Endodermal cell (in vitro differentiated cells): ENCODE measurements at regions not wholly inside any gene's neighbourhood (a gene's known extent, or its start where the extent isn't known, plus 50 kb on each side); places are given as distances from the start of the nearest gene placed in this dataset.

Experiments used
- DNase-seq: peaks from one replicate; pipeline ENCODE4 v3.0.0-alpha.2; 2017
- H3K27ac ChIP-seq: 2 replicates; pipeline ENCODE4 v1.5.1; 2013; ENCODE audit warnings: mild to moderate bottlenecking, low read depth, low read length, moderate library complexity
- H3K27me3 ChIP-seq: 2 replicates; pipeline ENCODE4 v1.6.1; 2013; ENCODE audit warnings: mild to moderate bottlenecking, low read length, moderate library complexity; ENCODE audit not compliant: insufficient read depth, control insufficient read depth, poor library complexity, severe bottlenecking
- H3K36me3 ChIP-seq: 2 replicates; pipeline ENCODE4 v1.7.0; 2013; ENCODE audit warnings: mild to moderate bottlenecking, low read length, moderate library complexity; ENCODE audit not compliant: control insufficient read depth, insufficient read depth
- H3K4me1 ChIP-seq: one replicate; pipeline ENCODE4 v1.7.0; 2013; ENCODE audit warnings: low read length; ENCODE audit not compliant: control insufficient read depth, insufficient read depth
- H3K4me3 ChIP-seq: 2 replicates; pipeline ENCODE4 v1.5.1; 2013; ENCODE audit warnings: mild to moderate bottlenecking, low read length, moderate library complexity
- H3K9ac ChIP-seq: 2 replicates; pipeline ENCODE4 v1.6.1; 2013; ENCODE audit warnings: mild to moderate bottlenecking, low read length, moderate library complexity; ENCODE audit not compliant: poor library complexity, severe bottlenecking; ENCODE audit errors: extremely low read depth
- H3K9me3 ChIP-seq: 2 replicates; pipeline ENCODE4 v1.6.1; 2013; ENCODE audit warnings: mild to moderate bottlenecking, low read length, moderate library complexity; ENCODE audit not compliant: control insufficient read depth
- H3K27ac Mint-ChIP-seq: 2 replicates; pipeline ENCODE4 v1.8.0; 2020; ENCODE audit warnings: mixed read lengths
- H3K27me3 Mint-ChIP-seq: 2 replicates; pipeline ENCODE4 v1.8.0; 2021; ENCODE audit warnings: mild to moderate bottlenecking, mixed read lengths; ENCODE audit not compliant: insufficient read depth
- H3K36me3 Mint-ChIP-seq: 2 replicates; pipeline ENCODE4 v1.8.0; 2020; ENCODE audit warnings: low read depth, mixed read lengths
- H3K4me1 Mint-ChIP-seq: 2 replicates; pipeline ENCODE4 v1.8.0; 2020; ENCODE audit warnings: mixed read lengths
- H3K4me3 Mint-ChIP-seq: 2 replicates; pipeline ENCODE4 v1.8.0; 2020; ENCODE audit warnings: mild to moderate bottlenecking, moderate library complexity, mixed read lengths
- H3K9me3 Mint-ChIP-seq: 2 replicates; pipeline ENCODE4 v1.8.0; 2020; ENCODE audit warnings: mild to moderate bottlenecking, mixed read lengths
- CTCF ChIP-seq: fragments of 200-600 bp; sonication (generic); conservative IDR thresholded peaks from 2 replicates; pipeline ENCODE4 v1.5.0; 2021; ENCODE audit warnings: antibody characterized with exemption, mild to moderate bottlenecking
- WGBS, 2 experiments: methylation state at CpG; one replicate each; pipeline versions ENCODE4 v1.1.5 to v1.1.7; 2013; ENCODE audit warnings: missing lambda C conversion rate in 2 of 2, mixed read lengths in 1 of 2; ENCODE audit not compliant: insufficient coverage in 1 of 2, insufficient read length in 1 of 2; 5-methylcytosine and 5-hydroxymethylcytosine counted together

- Mint-ChIP-seq H3K4me3 (no peak overlapping the region), H3K27ac (no peak overlapping the region), H3K4me1 (peaks cover 3% of the 10 kb centered on the region), H3K9me3 (no peaks in the 10 kb centered on the region), H3K27me3 (no peaks in the 10 kb centered on the region), H3K36me3 (no peaks in the 10 kb centered on the region)
- Histone ChIP-seq H3K9me3 (no peaks in the 10 kb centered on the region), H3K4me1 (no peaks in the 10 kb centered on the region), H3K4me3 (no peak overlapping the region), H3K9ac (no peak overlapping the region), H3K36me3 (no peaks in the 10 kb centered on the region), H3K27ac (no peak overlapping the region), H3K27me3 (no peaks in the 10 kb centered on the region)
- no peak for DNase-seq
- 100% methylated on average over 1 of the region's 1 CpG; no CpG with 5 or more reads in 1 of the 2 experiments for WGBS, 2 experiments
- TF ChIP-seq CTCF = no peak
Observed at GRCh38 chr12:66903782-66904396, 225.0 kb upstream of the GRIP1 start.

GRCh38 chr12:66905201-66905600, 226.3 kb upstream of the GRIP1 start:
- H3K36me3 ChIP-seq = no peaks in the 10 kb centered on the region
- no peaks in the 10 kb centered on the region for H3K9me3 ChIP-seq
- H3K4me1 ChIP-seq = no peaks in the 10 kb centered on the region
- no peak overlapping the region for H3K9ac ChIP-seq
- no peak for DNase-seq
- H3K27ac ChIP-seq = no peak overlapping the region
- Mint-ChIP-seq H3K4me3 (no peak overlapping the region), H3K27ac (no peak overlapping the region), H3K9me3 (no peaks in the 10 kb centered on the region), H3K36me3 (no peaks in the 10 kb centered on the region), H3K4me1 (no peaks in the 10 kb centered on the region), H3K27me3 (no peaks in the 10 kb centered on the region)
- no peaks in the 10 kb centered on the region for H3K27me3 ChIP-seq
- no peak overlapping the region for H3K4me3 ChIP-seq
- TF ChIP-seq CTCF = no peak

GRCh38 chr12:66910366-66910974, 231.6 kb upstream of the GRIP1 start:
- no peak for TF ChIP-seq CTCF
- H3K9ac ChIP-seq = no peak overlapping the region
- no peaks in the 10 kb centered on the region for H3K4me1 ChIP-seq
- Mint-ChIP-seq H3K27me3 (no peaks in the 10 kb centered on the region), H3K4me3 (no peak overlapping the region), H3K27ac (no peak overlapping the region), H3K4me1 (peaks cover 4% of the 10 kb centered on the region), H3K9me3 (no peaks in the 10 kb centered on the region), H3K36me3 (no peaks in the 10 kb centered on the region)
- peaks cover 6% of the 10 kb centered on the region for H3K9me3 ChIP-seq
- DNase-seq = no peak
- H3K27me3 ChIP-seq = no peaks in the 10 kb centered on the region
- WGBS, 2 experiments = 88 to 98% methylated on average over 5 to 7 of the region's 7 CpGs
- H3K4me3 ChIP-seq = no peak overlapping the region
- no peak overlapping the region for H3K27ac ChIP-seq
- no peaks in the 10 kb centered on the region for H3K36me3 ChIP-seq
